Endothelial cell (in vitro differentiated cells): ENCODE measurements at regions not wholly inside any gene's neighbourhood (a gene's known extent, or its start where the extent isn't known, plus 50 kb on each side); places are given as distances from the start of the nearest gene placed in this dataset.

ENCODE experiments used
- DNase-seq: peaks from one replicate; pipeline ENCODE4 v3.0.0; 2021; ENCODE audit warnings: low spot score
- H3K27ac Mint-ChIP-seq: one replicate; pipeline ENCODE4 v1.8.0; 2021; ENCODE audit warnings: mixed read lengths, inconsistent platforms; ENCODE audit not compliant: unreplicated experiment
- H3K27me3 Mint-ChIP-seq: one replicate; pipeline ENCODE4 v1.8.0; 2021; ENCODE audit warnings: mild to moderate bottlenecking, moderate library complexity, mixed read lengths, inconsistent platforms; ENCODE audit not compliant: unreplicated experiment
- H3K36me3 Mint-ChIP-seq: one replicate; pipeline ENCODE4 v1.8.0; 2021; ENCODE audit warnings: mild to moderate bottlenecking, low read depth, mixed read lengths, inconsistent platforms; ENCODE audit not compliant: unreplicated experiment
- H3K4me1 Mint-ChIP-seq: one replicate; pipeline ENCODE4 v1.8.0; 2021; ENCODE audit warnings: mild to moderate bottlenecking, mixed read lengths, inconsistent platforms; ENCODE audit not compliant: unreplicated experiment
- H3K4me3 Mint-ChIP-seq: one replicate; pipeline ENCODE4 v1.8.0; 2021; ENCODE audit warnings: mild to moderate bottlenecking, mixed read lengths, inconsistent platforms; ENCODE audit not compliant: unreplicated experiment
- H3K9me3 Mint-ChIP-seq: one replicate; pipeline ENCODE4 v1.8.0; 2021; ENCODE audit warnings: mixed read lengths, inconsistent platforms; ENCODE audit not compliant: unreplicated experiment
- TF ChIP-seq, protein P1 (sequence below): fragments of 200-600 bp; sonication (generic); IDR thresholded peaks from one replicate; pipeline ENCODE4 v1.5.0; 2021; ENCODE audit warnings: antibody characterized with exemption; ENCODE audit not compliant: unreplicated experiment

GRCh38 chr16:7083096-7083495 is 249.5 kb upstream of the RBFOX1 start:
- peaks cover 20% of the 10 kb centered on the region for H3K9me3 Mint-ChIP-seq
- no peak overlapping the region for H3K27ac Mint-ChIP-seq
- no peak overlapping the region for H3K4me3 Mint-ChIP-seq
- no peaks in the 10 kb centered on the region for H3K4me1 Mint-ChIP-seq
- no peaks in the 10 kb centered on the region for H3K27me3 Mint-ChIP-seq
- H3K36me3 Mint-ChIP-seq: no peaks in the 10 kb centered on the region
- no peak for DNase-seq
- TF ChIP-seq, protein P1, sequence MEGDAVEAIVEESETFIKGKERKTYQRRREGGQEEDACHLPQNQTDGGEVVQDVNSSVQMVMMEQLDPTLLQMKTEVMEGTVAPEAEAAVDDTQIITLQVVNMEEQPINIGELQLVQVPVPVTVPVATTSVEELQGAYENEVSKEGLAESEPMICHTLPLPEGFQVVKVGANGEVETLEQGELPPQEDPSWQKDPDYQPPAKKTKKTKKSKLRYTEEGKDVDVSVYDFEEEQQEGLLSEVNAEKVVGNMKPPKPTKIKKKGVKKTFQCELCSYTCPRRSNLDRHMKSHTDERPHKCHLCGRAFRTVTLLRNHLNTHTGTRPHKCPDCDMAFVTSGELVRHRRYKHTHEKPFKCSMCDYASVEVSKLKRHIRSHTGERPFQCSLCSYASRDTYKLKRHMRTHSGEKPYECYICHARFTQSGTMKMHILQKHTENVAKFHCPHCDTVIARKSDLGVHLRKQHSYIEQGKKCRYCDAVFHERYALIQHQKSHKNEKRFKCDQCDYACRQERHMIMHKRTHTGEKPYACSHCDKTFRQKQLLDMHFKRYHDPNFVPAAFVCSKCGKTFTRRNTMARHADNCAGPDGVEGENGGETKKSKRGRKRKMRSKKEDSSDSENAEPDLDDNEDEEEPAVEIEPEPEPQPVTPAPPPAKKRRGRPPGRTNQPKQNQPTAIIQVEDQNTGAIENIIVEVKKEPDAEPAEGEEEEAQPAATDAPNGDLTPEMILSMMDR: no peak

GRCh38 chr16:7077636-7078035 is 255.0 kb upstream of the RBFOX1 start:
- Mint-ChIP-seq H3K27ac (no peak overlapping the region), H3K4me1 (no peaks in the 10 kb centered on the region), H3K9me3 (peaks cover 40% of the 10 kb centered on the region), H3K36me3 (no peaks in the 10 kb centered on the region), H3K4me3 (no peak overlapping the region), H3K27me3 (no peaks in the 10 kb centered on the region)
- TF ChIP-seq, protein P1: no peak
- no peak for DNase-seq

- H3K4me3 Mint-ChIP-seq: no peak overlapping the region
- no peak for DNase-seq
- TF ChIP-seq, protein P1: no peak
- H3K9me3 Mint-ChIP-seq: peaks cover 41% of the 10 kb centered on the region
- H3K4me1 Mint-ChIP-seq: no peaks in the 10 kb centered on the region
- no peaks in the 10 kb centered on the region for H3K27me3 Mint-ChIP-seq
- H3K27ac Mint-ChIP-seq: no peak overlapping the region
- no peaks in the 10 kb centered on the region for H3K36me3 Mint-ChIP-seq
Measured at GRCh38 chr16:7074715-7075114, 257.9 kb upstream of the RBFOX1 start.

DNA sequence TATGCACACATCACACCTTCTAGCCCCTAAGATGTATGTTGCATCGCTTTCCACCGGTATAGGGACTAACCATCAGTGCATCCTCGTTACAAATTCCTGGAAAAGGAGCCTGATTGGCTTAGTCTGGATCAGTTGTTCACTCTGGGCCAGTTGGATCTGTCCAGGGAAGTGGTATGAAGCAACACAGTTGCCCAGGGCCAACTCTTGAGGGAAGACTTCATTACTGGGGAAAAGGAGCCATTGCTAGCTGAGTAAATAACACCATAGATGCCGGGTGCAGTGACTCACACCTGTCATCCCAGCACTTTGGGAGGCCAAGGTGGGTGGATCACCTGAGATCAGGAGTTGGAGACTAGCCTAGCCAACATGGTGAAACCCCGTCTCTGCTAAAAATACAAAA is 275.2 kb upstream of the RBFOX1 start:
- Mint-ChIP-seq H3K36me3 (no peaks in the 10 kb centered on the region), H3K9me3 (peaks cover 35% of the 10 kb centered on the region), H3K27ac (no peak overlapping the region), H3K4me1 (no peaks in the 10 kb centered on the region), H3K27me3 (no peaks in the 10 kb centered on the region), H3K4me3 (no peak overlapping the region)
- TF ChIP-seq, protein P1: no peak
- DNase-seq: no peak

- TF ChIP-seq, protein P1: no peak
- DNase-seq: no peak
- Mint-ChIP-seq H3K27ac (no peak overlapping the region), H3K27me3 (no peaks in the 10 kb centered on the region), H3K36me3 (no peaks in the 10 kb centered on the region), H3K9me3 (peaks cover 41% of the 10 kb centered on the region), H3K4me3 (no peak overlapping the region), H3K4me1 (no peaks in the 10 kb centered on the region)
Measured at GRCh38 chr16:7055443-7055842, 277.2 kb upstream of the RBFOX1 start.
